ENCODE measurements at regions not wholly inside any gene's neighbourhood (a gene's known extent, or its start where the extent isn't known, plus 50 kb on each side); places are given as distances from the start of the nearest gene placed in this dataset.

- intact Hi-C loops (cut with micrococcal nuclease; ENCODE audit: unreplicated experiment): no loop called here
- DNase-seq (ENCODE audit: low spot score): no peak
- H4K20me1 ChIP-seq (ENCODE audit: insufficient read depth, low read length): no peaks in the 10 kb centered on the region
- no peak for TF ChIP-seq PAF1 (CRISPR knock-in tag; IDR thresholded peaks at IDR 0.05)
- TF ChIP-seq AGO2 (optimal IDR thresholded peaks at IDR 0.05; ENCODE audit: low read depth, low read length): peak; percentile 28
- no peak for TF ChIP-seq SOX6 (IDR thresholded peaks at IDR 0.05)
- no peak for TF ChIP-seq SOX6 (CRISPR knock-in tag; IDR thresholded peaks at IDR 0.05)
- no peak for TF ChIP-seq SMARCE1 (IDR thresholded peaks at IDR 0.05; ENCODE audit: borderline replicate concordance)
- no peak for TF ChIP-seq ERF (CRISPR knock-in tag; IDR thresholded peaks at IDR 0.05)
- TF ChIP-seq ELF3 (CRISPR knock-in tag; IDR thresholded peaks at IDR 0.05): no peak
- no peak for TF ChIP-seq ELK4 (CRISPR knock-in tag; IDR thresholded peaks at IDR 0.05; ENCODE audit: borderline replicate concordance)
- peak; percentile 91 for TF ChIP-seq SRSF1 (optimal IDR thresholded peaks at IDR 0.05; ENCODE audit: low read depth, low read length)
- no peak for TF ChIP-seq TAF15 (IDR thresholded peaks at IDR 0.05; ENCODE audit: low read depth, low read length, poor library complexity, severe bottlenecking)
- peak; percentile 22 for TF ChIP-seq HNRNPLL (IDR thresholded peaks at IDR 0.05; ENCODE audit: low read depth, low read length, poor library complexity, severe bottlenecking)
- TF ChIP-seq CEBPB (IDR thresholded peaks at IDR 0.05; ENCODE audit: borderline replicate concordance, low read depth, low read length): no peak
- TF ChIP-seq ZNF687 (CRISPR knock-in tag; IDR thresholded peaks at IDR 0.05): peak; percentile 42; the same call in 1 of the 2 replicates
- no peak for TF ChIP-seq JUNB (CRISPR knock-in tag; IDR thresholded peaks at IDR 0.05; ENCODE audit: borderline replicate concordance)
- no peak for TF ChIP-seq ZNF274 (CRISPR knock-in tag; IDR thresholded peaks at IDR 0.05)
- no peak for TF ChIP-seq MEF2D (CRISPR knock-in tag; IDR thresholded peaks at IDR 0.05)
- TF ChIP-seq KDM2A (CRISPR knock-in tag; IDR thresholded peaks at IDR 0.05; ENCODE audit: borderline replicate concordance, low read depth): peak; percentile 55; the same call in 1 of the 2 replicates
Measured at GRCh38 chr7:65509368-65510186, 135.9 kb downstream of the ZNF92 start.

More at GRCh38 chr7:65509368-65510186, 135.9 kb downstream of the ZNF92 start:
- Histone ChIP-seq H3K36me3 (replicated peaks in 1 of 2; ENCODE audit: control insufficient read depth in 1 of 2, insufficient read depth in 2 of 2, low read length in 2 of 2) (no peaks in the 10 kb centered on the region), H2AFZ (ENCODE audit: low read length) (no peak overlapping the region), H3K9ac (ENCODE audit: insufficient read depth, low read depth, low read length) (peak overlapping the region; percentile 74), H3K79me2 (ENCODE audit: insufficient read depth, low read length) (no peaks in the 10 kb centered on the region), H3K27ac (ENCODE audit: extremely low read length, insufficient read depth, low read length) (peak overlapping the region; percentile 49), H3K4me3 (replicated peaks in 1 of 3; ENCODE audit: insufficient read depth in 1 of 3, low read depth in 2 of 3, low read length in 3 of 3) (peak overlapping the region; percentile 63 to 96 (median 79)), H3K4me1 (ENCODE audit: insufficient read depth, low read length) (peaks cover 7% of the 10 kb centered on the region; the same call in 1 of the 2 replicates), H3K4me2 (ENCODE audit: low read depth, low read length) (peak overlapping the region; percentile 80), H3K27me3 (ENCODE audit: control insufficient read depth in 1 of 2, insufficient read depth in 2 of 2, low read length in 2 of 2) (peaks cover 1 to 7% of the 10 kb centered on the region in 2 experiments; a peak in 2 of 5 replicates), H3K9me3 (ENCODE audit: low read length) (no peaks in the 10 kb centered on the region)
- WGBS (ENCODE audit: low lambda C conversion rate): 1% methylated on average over 84 of the region's 85 CpGs
- FAIRE-seq (no peak), ATAC-seq (no peak; the same call in 2 of the 3 replicates)
- BruUV-seq (replicated peaks): no TSS peak
- in situ Hi-C loops (cut with HindIII; ENCODE audit: extremely low pct_ligation_motif_present, low pct_unique_long_range_greater_than_20kb): no loop called here
- POLR2A ChIA-PET: interaction anchor here (0.8 to 1.1 kb wide), 3 partner anchors 29 to 136 kb away, joined by 3 to 4 read pairs (median 4); partner anchors contain the start of gene ZNF92
- CTCF ChIA-PET (ENCODE audit: low intra/inter-chr PET ratio, low total read pairs): interaction anchor here (1.1 kb wide), 1 partner anchor 112 kb away, joined by 3 read pairs; no protein-coding TSS in a partner anchor
